ENCODE measurements at regions not wholly inside any gene's neighbourhood (a gene's known extent, or its start where the extent isn't known, plus 50 kb on each side); places are given as distances from the start of the nearest gene placed in this dataset.

GRCh38 chr13:40113643-40114304 is 458.3 kb downstream of the COG6 start:
- Histone ChIP-seq H3K4me1 (no peaks in the 10 kb centered on the region), H3K27ac (no peak overlapping the region), H3K9ac (no peak overlapping the region), H3K79me2 (ENCODE audit: low read depth) (no peaks in the 10 kb centered on the region), H3K4me3 (no peak overlapping the region), H4K20me1 (ENCODE audit: low read depth) (no peaks in the 10 kb centered on the region), H3K9me3 (ENCODE audit: low read depth) (no peaks in the 10 kb centered on the region), H3K4me2 (no peak overlapping the region), H2AFZ (replicated peaks) (no peak overlapping the region), H3K27me3 (no peaks in the 10 kb centered on the region), H3K36me3 (no peaks in the 10 kb centered on the region), H3F3A (ENCODE audit: low read depth) (no peaks in the 10 kb centered on the region)
- Mint-ChIP-seq H3K27ac (no peak overlapping the region), H3K4me3 (no peak overlapping the region), H3K36me3 (no peaks in the 10 kb centered on the region), H3K4me1 (peaks cover 10% of the 10 kb centered on the region), H3K9me3 (no peaks in the 10 kb centered on the region), H3K27me3 (ENCODE audit: insufficient read depth, low read depth) (no peaks in the 10 kb centered on the region)
- no peak for DNase-seq (ENCODE audit: low spot score)
- TF ChIP-seq EZH2 (IDR thresholded peaks at IDR 0.05) (no peak), EZH2phosphoT487 (IDR thresholded peaks at IDR 0.05) (no peak), CTCF (IDR thresholded peaks at IDR 0.05) (no peak)

- Mint-ChIP-seq H3K27ac (no peak overlapping the region), H3K9me3 (peaks cover 2% of the 10 kb centered on the region), H3K4me3 (no peak overlapping the region), H3K27me3 (ENCODE audit: insufficient read depth, low read depth) (no peaks in the 10 kb centered on the region), H3K36me3 (no peaks in the 10 kb centered on the region), H3K4me1 (peaks cover 10% of the 10 kb centered on the region)
- Histone ChIP-seq H3K4me3 (no peak overlapping the region), H3K9me3 (ENCODE audit: low read depth) (no peaks in the 10 kb centered on the region), H3K27ac (no peak overlapping the region), H3K36me3 (no peaks in the 10 kb centered on the region), H3K9ac (no peak overlapping the region), H3K4me1 (no peaks in the 10 kb centered on the region), H3F3A (ENCODE audit: low read depth) (no peaks in the 10 kb centered on the region), H3K4me2 (no peak overlapping the region), H3K27me3 (no peaks in the 10 kb centered on the region), H3K79me2 (ENCODE audit: low read depth) (no peaks in the 10 kb centered on the region), H4K20me1 (ENCODE audit: low read depth) (no peaks in the 10 kb centered on the region), H2AFZ (replicated peaks) (no peak overlapping the region)
- DNase-seq (ENCODE audit: low spot score): no peak
- TF ChIP-seq EZH2 (IDR thresholded peaks at IDR 0.05): no peak
Measured at GRCh38 chr13:40114305-40114896, 458.9 kb downstream of the COG6 start.

DNA sequence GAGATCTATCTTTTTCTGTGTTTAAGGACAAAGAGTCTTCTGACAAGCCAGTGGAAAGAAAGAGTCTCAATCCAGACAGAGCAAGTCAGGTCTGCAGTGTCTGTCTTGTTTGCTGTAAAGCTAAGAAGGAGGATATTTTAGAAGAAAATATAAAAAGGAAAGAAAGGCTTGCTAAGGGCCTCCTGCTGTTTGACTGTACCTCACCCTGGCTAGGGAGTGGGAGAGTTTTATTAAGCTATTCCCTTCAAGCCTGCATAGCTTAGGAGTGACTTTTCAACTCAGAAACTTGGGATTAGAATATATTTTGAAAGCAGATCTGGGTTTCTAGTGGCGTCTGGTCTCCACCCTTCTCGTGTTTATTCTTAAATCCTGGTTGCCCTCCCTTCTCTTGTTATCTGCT is 460.0 kb downstream of the COG6 start:
- Mint-ChIP-seq H3K27ac (no peak overlapping the region), H3K27me3 (ENCODE audit: insufficient read depth, low read depth) (no peaks in the 10 kb centered on the region), H3K9me3 (peaks cover 8% of the 10 kb centered on the region), H3K36me3 (no peaks in the 10 kb centered on the region), H3K4me3 (no peak overlapping the region), H3K4me1 (peaks cover 10% of the 10 kb centered on the region)
- Histone ChIP-seq H3K36me3 (no peaks in the 10 kb centered on the region), H3F3A (ENCODE audit: low read depth) (no peaks in the 10 kb centered on the region), H2AFZ (replicated peaks) (peak overlapping the region; percentile 80), H3K79me2 (ENCODE audit: low read depth) (no peaks in the 10 kb centered on the region), H3K9me3 (ENCODE audit: low read depth) (no peaks in the 10 kb centered on the region), H3K9ac (no peak overlapping the region), H3K4me3 (no peak overlapping the region), H4K20me1 (ENCODE audit: low read depth) (no peaks in the 10 kb centered on the region), H3K27me3 (no peaks in the 10 kb centered on the region), H3K27ac (no peak overlapping the region), H3K4me1 (no peaks in the 10 kb centered on the region), H3K4me2 (no peak overlapping the region)
- TF ChIP-seq CTCF (IDR thresholded peaks at IDR 0.05) (no peak), EZH2phosphoT487 (IDR thresholded peaks at IDR 0.05) (no peak)
- DNase-seq (ENCODE audit: low spot score): no peak

GRCh38 chr13:40116008-40116407 is 460.5 kb downstream of the COG6 start:
- Histone ChIP-seq H4K20me1 (ENCODE audit: low read depth) (no peaks in the 10 kb centered on the region), H3F3A (ENCODE audit: low read depth) (no peaks in the 10 kb centered on the region), H3K27me3 (no peaks in the 10 kb centered on the region), H2AFZ (replicated peaks) (peak overlapping the region; percentile 80), H3K4me2 (no peak overlapping the region), H3K9ac (no peak overlapping the region), H3K27ac (no peak overlapping the region), H3K9me3 (ENCODE audit: low read depth) (no peaks in the 10 kb centered on the region), H3K79me2 (ENCODE audit: low read depth) (no peaks in the 10 kb centered on the region), H3K4me3 (no peak overlapping the region), H3K36me3 (no peaks in the 10 kb centered on the region), H3K4me1 (no peaks in the 10 kb centered on the region)
- Mint-ChIP-seq H3K4me3 (no peak overlapping the region), H3K27ac (no peak overlapping the region), H3K4me1 (peaks cover 10% of the 10 kb centered on the region), H3K9me3 (peaks cover 8% of the 10 kb centered on the region), H3K36me3 (no peaks in the 10 kb centered on the region), H3K27me3 (ENCODE audit: insufficient read depth, low read depth) (no peaks in the 10 kb centered on the region)
- no peak for DNase-seq (ENCODE audit: low spot score)
- TF ChIP-seq CTCF (IDR thresholded peaks at IDR 0.05): no peak
- no peak for TF ChIP-seq EZH2 (IDR thresholded peaks at IDR 0.05)
